Thyroid gland (tissue), 4 donors: ENCODE measurements at regions not wholly inside any gene's neighbourhood (a gene's known extent, or its start where the extent isn't known, plus 50 kb on each side); places are given as distances from the start of the nearest gene placed in this dataset.

Source experiments
- POLR2A ChIP-seq, 2 donors: fragments of 450-650 bp; IDR thresholded peaks; one replicate each; pipeline ENCODE4 v1.6.1; 2017; ENCODE audit warnings: antibody characterized with exemption in 2 of 2, mild to moderate bottlenecking in 2 of 2, moderate library complexity in 1 of 2
- TF ChIP-seq, protein P1 (sequence below), 6 experiments: fragments of 200-600 bp in 3 of 6; fragments of 450-650 bp in 3 of 6; sonication (generic) in 3 of 6; IDR thresholded peaks; one replicate each; pipeline ENCODE4 v1.5.1; 2016 to 2019; ENCODE audit warnings: antibody characterized with exemption in 6 of 6, mild to moderate bottlenecking in 2 of 6, inconsistent platforms in 1 of 6, moderate library complexity in 1 of 6

DNA sequence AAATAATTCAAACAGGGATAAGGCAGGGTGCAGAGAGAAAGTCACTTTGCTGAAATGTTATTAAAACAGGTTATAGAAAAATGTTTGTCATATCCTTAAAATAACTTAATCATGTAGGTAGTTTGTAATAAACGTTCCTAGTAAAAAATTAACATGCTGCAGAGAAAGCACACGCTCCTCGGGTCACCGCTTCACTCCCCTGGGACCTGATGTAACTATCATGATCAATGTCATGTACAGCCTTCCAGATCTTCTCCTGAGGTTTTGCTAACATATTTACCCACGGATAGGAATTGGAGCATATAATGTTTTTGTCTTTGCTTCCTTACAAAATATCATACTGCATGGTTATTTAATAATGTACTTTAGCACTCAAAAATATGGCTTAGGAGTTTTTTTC lies 285.1 kb upstream of the TMEM132C start:
- TF ChIP-seq, protein P1, sequence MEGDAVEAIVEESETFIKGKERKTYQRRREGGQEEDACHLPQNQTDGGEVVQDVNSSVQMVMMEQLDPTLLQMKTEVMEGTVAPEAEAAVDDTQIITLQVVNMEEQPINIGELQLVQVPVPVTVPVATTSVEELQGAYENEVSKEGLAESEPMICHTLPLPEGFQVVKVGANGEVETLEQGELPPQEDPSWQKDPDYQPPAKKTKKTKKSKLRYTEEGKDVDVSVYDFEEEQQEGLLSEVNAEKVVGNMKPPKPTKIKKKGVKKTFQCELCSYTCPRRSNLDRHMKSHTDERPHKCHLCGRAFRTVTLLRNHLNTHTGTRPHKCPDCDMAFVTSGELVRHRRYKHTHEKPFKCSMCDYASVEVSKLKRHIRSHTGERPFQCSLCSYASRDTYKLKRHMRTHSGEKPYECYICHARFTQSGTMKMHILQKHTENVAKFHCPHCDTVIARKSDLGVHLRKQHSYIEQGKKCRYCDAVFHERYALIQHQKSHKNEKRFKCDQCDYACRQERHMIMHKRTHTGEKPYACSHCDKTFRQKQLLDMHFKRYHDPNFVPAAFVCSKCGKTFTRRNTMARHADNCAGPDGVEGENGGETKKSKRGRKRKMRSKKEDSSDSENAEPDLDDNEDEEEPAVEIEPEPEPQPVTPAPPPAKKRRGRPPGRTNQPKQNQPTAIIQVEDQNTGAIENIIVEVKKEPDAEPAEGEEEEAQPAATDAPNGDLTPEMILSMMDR (IDR thresholded peaks at IDR 0.05) = no peak
- TF ChIP-seq POLR2A (IDR thresholded peaks at IDR 0.05) = no peak
